Iris pigment epithelial cell (primary cell): ENCODE measurements at regions not wholly inside any gene's neighbourhood (a gene's known extent, or its start where the extent isn't known, plus 50 kb on each side); places are given as distances from the start of the nearest gene placed in this dataset.
"Not testable (repeated sequence)": the region's sequence is repeated elsewhere in the genome, so short reads cannot be mapped to it uniquely, and the experiment has no call there.

Experiments
- DNase-seq: peaks from one replicate; pipeline ENCODE4 v3.0.0-alpha.2; 2011; ENCODE audit warnings: low read depth

GRCh38 chrX:63466690-63467089, 115.6 kb upstream of the SPIN4 start:
- no peak for DNase-seq

GRCh38 chrX:63458981-63459380, 107.8 kb upstream of the SPIN4 start:
- DNase-seq, result no peak

GRCh38 chrX:63453571-63453970, 102.4 kb upstream of the SPIN4 start:
- DNase-seq, result no peak

GRCh38 chrX:63441717-63442116, 90.6 kb upstream of the SPIN4 start:
- no peak for DNase-seq

GRCh38 chrX:63439580-63439979, 88.4 kb upstream of the SPIN4 start:
- no peak for DNase-seq

- DNase-seq, result no peak
Measured at GRCh38 chrX:63436865-63437264, 85.7 kb upstream of the SPIN4 start.

GRCh38 chrX:63434665-63435064, 83.5 kb upstream of the SPIN4 start:
- peak; percentile 21 for DNase-seq

GRCh38 chrX:63434206-63434605, 83.1 kb upstream of the SPIN4 start:
- DNase-seq, result no peak

- DNase-seq, result no peak
Measured at GRCh38 chrX:63430026-63430425, 78.9 kb upstream of the SPIN4 start.

GRCh38 chrX:63428348-63428747, 77.2 kb upstream of the SPIN4 start:
- peak; percentile 9 for DNase-seq

- DNase-seq, result no peak
Measured at GRCh38 chrX:63426519-63426918, 75.4 kb upstream of the SPIN4 start.

GRCh38 chrX:63424063-63424462, 72.9 kb upstream of the SPIN4 start:
- no peak for DNase-seq

GRCh38 chrX:63421411-63421810, 70.3 kb upstream of the SPIN4 start:
- DNase-seq, result no peak

GRCh38 chrX:63418211-63418610, 67.1 kb upstream of the SPIN4 start:
- DNase-seq, result no peak

GRCh38 chrX:63417649-63418048, 66.5 kb upstream of the SPIN4 start:
- DNase-seq, result no peak

GRCh38 chrX:63409934-63410333, 58.8 kb upstream of the SPIN4 start:
- not testable (repeated sequence) for DNase-seq

GRCh38 chrX:63408050-63408449, 56.9 kb upstream of the SPIN4 start:
- no peak for DNase-seq

- no peak for DNase-seq
Measured at GRCh38 chrX:63404332-63404731, 53.2 kb upstream of the SPIN4 start.

- no peak for DNase-seq
Measured at GRCh38 chrX:63402106-63402505, 51.0 kb upstream of the SPIN4 start.
